Heart left ventricle (tissue), 16 donors: ENCODE measurements at regions not wholly inside any gene's neighbourhood (a gene's known extent, or its start where the extent isn't known, plus 50 kb on each side); places are given as distances from the start of the nearest gene placed in this dataset.
"Not testable (repeated sequence)": the region's sequence is repeated elsewhere in the genome, so short reads cannot be mapped to it uniquely, and the experiment has no call there.

ENCODE experiments used
- ATAC-seq, 4 donors: fragments of 200-7000 bp; cut with Tn5 transposase; one replicate each; pipeline ENCODE4 v1.9.1; 2020 to 2022; ENCODE audit warnings: moderate library complexity in 4 of 4, mild to moderate bottlenecking in 3 of 4, moderate number of reproducible peaks in 1 of 4
- DNase-seq, 5 donors: peaks; one replicate each; pipeline ENCODE4 v3.0.0-alpha.2; 2020
- H3K27ac ChIP-seq, 12 donors: fragments of 200-600 bp; sonication (generic) in 4 of 12; one replicate each; pipeline versions ENCODE4 v1.5.0 to v1.8.0; 2016 to 2022; ENCODE audit warnings: mild to moderate bottlenecking in 2 of 12
- H3K27me3 ChIP-seq, 9 donors: fragments of 200-600 bp; sonication (generic) in 2 of 9; one replicate each; pipeline versions ENCODE4 v1.5.1 to v1.8.0; 2016 to 2022; ENCODE audit warnings: mild to moderate bottlenecking in 3 of 9
- H3K36me3 ChIP-seq, 9 donors: fragments of 200-600 bp; sonication (generic) in 2 of 9; one replicate each; pipeline versions ENCODE4 v1.5.0 to v1.8.0; 2018 to 2022; ENCODE audit warnings: mild to moderate bottlenecking in 2 of 9
- H3K4me1 ChIP-seq, 12 donors: fragments of 200-600 bp; sonication (generic) in 4 of 12; one replicate each; pipeline versions ENCODE4 v1.5.0 to v1.8.0; 2016 to 2022; ENCODE audit warnings: mild to moderate bottlenecking in 3 of 12
- H3K4me3 ChIP-seq, 12 donors: fragments of 200-600 bp; sonication (generic) in 4 of 12; one replicate each; pipeline versions ENCODE4 v1.5.0 to v1.8.0; 2017 to 2022; ENCODE audit warnings: mild to moderate bottlenecking in 9 of 12, moderate library complexity in 4 of 12
- H3K9me3 ChIP-seq, 12 donors: fragments of 200-600 bp; sonication (generic) in 4 of 12; one replicate each; pipeline versions ENCODE4 v1.5.0 to v1.8.0; 2016 to 2022; ENCODE audit warnings: mild to moderate bottlenecking in 1 of 12
- POLR2A ChIP-seq, 2 donors: fragments of 450-650 bp; IDR thresholded peaks; one replicate each; pipeline ENCODE4 v1.6.1; 2017; ENCODE audit warnings: antibody characterized with exemption in 2 of 2, mild to moderate bottlenecking in 2 of 2, moderate library complexity in 2 of 2
- WGBS, 4 donors: extraction: QIAGEN DNeasy Blood & Tissue Kit in 2 of 4; methylation state at CpG; one replicate each; pipeline versions ENCODE4 v1.1.5 to v1.1.7; 2013 to 2018; 5-methylcytosine and 5-hydroxymethylcytosine counted together
- intact Hi-C, 10 donors: fragments of 100-400 bp; cut with DNase I; formaldehyde crosslinking; loops; one replicate each; pipeline versions ENCODE4 v1.11.1 to v1.14.2; 2022
- TF ChIP-seq, protein P1 (sequence below), 12 donors: fragments of 200-600 bp; sonication (generic) in 4 of 12; IDR thresholded peaks; one replicate each; pipeline versions ENCODE4 v1.5.0 to v1.8.0; 2018 to 2022; ENCODE audit warnings: antibody characterized with exemption in 12 of 12, mild to moderate bottlenecking in 5 of 12
- donor health status: ischemic (EF 13 %, LVEDD 7.1; RV severe dilation, severe dysfunction).
- donor health status: healthy with polysubstance abuse.
- donor health status: DM: no; HTN: yes; CAD: no.
- donor health status: DM: no; HTN: no; CAD: no.
- donor health status: ischemic (EF 25% LVEDD 6.9; RV normal size, moderate dysfunction).
- donor health status: ischemic (EF 25% LVEDD 5.7; RV mildly dilated, moderate dysfunction).
- donor health status: healthy.
- donor health status: DM: yes; HTN: yes; CAD: no.
- donor health status: ischemic (EF 35%, LVEDD 5.7; RV mildly dilated, moderate dysfunction).
- donor health status: nonischemic (EF 11% LVEDD 7.7; RV severe dilation, severe dysfunction).
- donor health status: DM: yes; HTN: yes; CAD: no.
- donor health status: PGD.
- donor health status: ischemic (EF 29% LVEDD 5.4; RV normal size, mild dysfunction).
- donor health status: nonischemic (EF 23%, LVEDD 6.1; RV moderate dilation, normal function).

DNA sequence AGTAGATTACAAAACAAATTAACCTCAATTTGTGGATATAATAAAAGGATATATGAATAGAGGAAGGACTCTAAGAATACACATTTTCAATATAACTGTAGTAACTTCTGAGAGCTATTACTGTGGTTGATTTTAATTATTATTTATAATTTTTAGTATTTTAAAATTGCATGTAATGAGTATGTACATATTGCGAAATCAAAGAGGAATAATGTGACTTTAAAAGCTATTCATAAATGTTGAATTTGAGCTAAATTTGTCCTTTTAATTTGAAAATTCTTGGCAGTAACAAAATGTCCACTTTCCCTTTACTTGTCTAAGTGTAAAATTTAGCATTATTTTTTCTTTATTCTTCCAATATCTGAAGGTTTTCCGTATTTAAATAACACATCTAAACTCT lies 750.6 kb upstream of the PCDH15 start:
- Histone ChIP-seq H3K36me3 (no peaks in the 10 kb centered on the region), H3K4me1 (no peaks in the 10 kb centered on the region), H3K27ac (no peak overlapping the region), H3K4me3 (no peak overlapping the region), H3K9me3 (no peaks in the 10 kb centered on the region), H3K27me3 (no peaks in the 10 kb centered on the region)
- ATAC-seq (no peak), DNase-seq (no peak)
- intact Hi-C loops, result no loop called here
- TF ChIP-seq, protein P1, sequence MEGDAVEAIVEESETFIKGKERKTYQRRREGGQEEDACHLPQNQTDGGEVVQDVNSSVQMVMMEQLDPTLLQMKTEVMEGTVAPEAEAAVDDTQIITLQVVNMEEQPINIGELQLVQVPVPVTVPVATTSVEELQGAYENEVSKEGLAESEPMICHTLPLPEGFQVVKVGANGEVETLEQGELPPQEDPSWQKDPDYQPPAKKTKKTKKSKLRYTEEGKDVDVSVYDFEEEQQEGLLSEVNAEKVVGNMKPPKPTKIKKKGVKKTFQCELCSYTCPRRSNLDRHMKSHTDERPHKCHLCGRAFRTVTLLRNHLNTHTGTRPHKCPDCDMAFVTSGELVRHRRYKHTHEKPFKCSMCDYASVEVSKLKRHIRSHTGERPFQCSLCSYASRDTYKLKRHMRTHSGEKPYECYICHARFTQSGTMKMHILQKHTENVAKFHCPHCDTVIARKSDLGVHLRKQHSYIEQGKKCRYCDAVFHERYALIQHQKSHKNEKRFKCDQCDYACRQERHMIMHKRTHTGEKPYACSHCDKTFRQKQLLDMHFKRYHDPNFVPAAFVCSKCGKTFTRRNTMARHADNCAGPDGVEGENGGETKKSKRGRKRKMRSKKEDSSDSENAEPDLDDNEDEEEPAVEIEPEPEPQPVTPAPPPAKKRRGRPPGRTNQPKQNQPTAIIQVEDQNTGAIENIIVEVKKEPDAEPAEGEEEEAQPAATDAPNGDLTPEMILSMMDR (IDR thresholded peaks at IDR 0.05), result no peak
- TF ChIP-seq POLR2A (IDR thresholded peaks at IDR 0.05), result no peak
- WGBS, 4 donors, result 82 to 86% (median 82%) methylated on average over 2 of the region's 2 CpGs

- DNase-seq (no peak), ATAC-seq (no peak)
- Histone ChIP-seq H3K27ac (no peak overlapping the region), H3K9me3 (no peaks in the 10 kb centered on the region), H3K27me3 (no peaks in the 10 kb centered on the region), H3K4me3 (no peak overlapping the region), H3K4me1 (no peaks in the 10 kb centered on the region), H3K36me3 (no peaks in the 10 kb centered on the region)
- intact Hi-C loops, result no loop called here
- 50 to 64% (median 56%) methylated on average over 2 of the region's 2 CpGs for WGBS, 4 donors
- TF ChIP-seq POLR2A (IDR thresholded peaks at IDR 0.05), result no peak
- TF ChIP-seq, protein P1 (IDR thresholded peaks at IDR 0.05), result no peak
Measured at GRCh38 chr10:55550236-55550635, 749.2 kb upstream of the PCDH15 start.

- ATAC-seq, H3K4me3 ChIP-seq, DNase-seq, H3K27ac ChIP-seq, intact Hi-C loops, H3K27me3 ChIP-seq, H3K9me3 ChIP-seq, H3K36me3 ChIP-seq, H3K4me1 ChIP-seq: not testable (repeated sequence)
- WGBS, 4 donors, result 84 to 90% (median 88%) methylated on average over 7 of the region's 7 CpGs
Measured at GRCh38 chr10:55537497-55537896, 736.5 kb upstream of the PCDH15 start.

GRCh38 chr10:55519264-55519663 lies 718.2 kb upstream of the PCDH15 start:
- Histone ChIP-seq H3K27me3 (no peaks in the 10 kb centered on the region), H3K36me3 (no peaks in the 10 kb centered on the region), H3K4me1 (no peaks in the 10 kb centered on the region), H3K4me3 (no peak overlapping the region), H3K9me3 (no peaks in the 10 kb centered on the region), H3K27ac (no peak overlapping the region)
- intact Hi-C loops, result no loop called here
- DNase-seq (no peak), ATAC-seq (no peak)
- 68 to 78% (median 70%) methylated on average over 7 of the region's 7 CpGs for WGBS, 4 donors
- TF ChIP-seq POLR2A (IDR thresholded peaks at IDR 0.05), result no peak
- TF ChIP-seq, protein P1 (IDR thresholded peaks at IDR 0.05), result no peak

DNA sequence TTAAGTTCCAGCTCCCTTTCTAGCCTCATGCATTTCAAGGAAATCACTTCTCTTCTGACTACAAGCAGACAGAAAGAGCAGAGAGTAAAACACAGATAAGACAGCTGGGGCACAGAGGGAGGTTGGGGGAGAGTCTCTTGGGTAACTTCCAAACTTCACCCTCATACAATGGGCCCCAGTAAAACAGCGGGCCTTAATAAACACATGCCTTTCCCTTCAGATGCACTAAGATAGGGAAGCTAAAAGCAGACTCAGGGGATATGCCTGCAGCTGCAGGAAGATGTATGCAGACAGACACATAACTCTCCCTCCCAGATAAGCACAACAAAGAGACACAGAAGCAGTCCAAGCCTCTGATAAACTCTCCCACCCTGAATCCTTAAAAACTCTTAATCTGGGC lies 717.4 kb upstream of the PCDH15 start:
- H3K9me3 ChIP-seq, ATAC-seq, H3K4me3 ChIP-seq, H3K4me1 ChIP-seq, H3K27me3 ChIP-seq, H3K36me3 ChIP-seq, intact Hi-C loops, DNase-seq, H3K27ac ChIP-seq: not testable (repeated sequence)
- WGBS, 4 donors, result 3 to 8% (median 7%) methylated on average over 1 of the region's 1 CpG
